ENCODE measurements at regions not wholly inside any gene's neighbourhood (a gene's known extent, or its start where the extent isn't known, plus 50 kb on each side); places are given as distances from the start of the nearest gene placed in this dataset.

- no peaks in the 10 kb centered on the region for H3K4me1 ChIP-seq (ENCODE audit: insufficient read depth)
- WGBS, 3 donors, result 94 to 96% (median 95%) methylated on average over 5 of the region's 5 CpGs
- H3K4me3 ChIP-seq, result no peak overlapping the region
- no peak overlapping the region for H3K27ac ChIP-seq
- H3K36me3 ChIP-seq, result no peaks in the 10 kb centered on the region
- DNase-seq, result no peak
- H3K9me3 ChIP-seq, result no peaks in the 10 kb centered on the region
- TF ChIP-seq POLR2A (IDR thresholded peaks at IDR 0.05) (no peak), CTCF (IDR thresholded peaks at IDR 0.05) (no peak), EP300 (IDR thresholded peaks at IDR 0.05) (no peak)
- H3K27me3 ChIP-seq, result no peaks in the 10 kb centered on the region
- intact Hi-C loops (cut with DNase I), result no loop called here
These were observed 71.7 kb upstream of the NOCT start for GRCh38 chr4:138943893-138944292.

GRCh38 chr4:138941037-138941436 is 74.5 kb upstream of the NOCT start:
- H3K27ac ChIP-seq, result no peak overlapping the region
- H3K27me3 ChIP-seq, result no peaks in the 10 kb centered on the region
- H3K9me3 ChIP-seq, result no peaks in the 10 kb centered on the region
- H3K36me3 ChIP-seq, result no peaks in the 10 kb centered on the region
- intact Hi-C loops (cut with DNase I), result no loop called here
- no peak for DNase-seq
- 79 to 93% (median 92%) methylated on average over 1 of the region's 1 CpG for WGBS, 3 donors
- no peak overlapping the region for H3K4me3 ChIP-seq
- TF ChIP-seq EP300 (IDR thresholded peaks at IDR 0.05) (no peak), CTCF (IDR thresholded peaks at IDR 0.05) (no peak), POLR2A (IDR thresholded peaks at IDR 0.05) (no peak)
- no peaks in the 10 kb centered on the region for H3K4me1 ChIP-seq (ENCODE audit: insufficient read depth)

- DNase-seq, result no peak
- WGBS, 3 donors, result 70 to 76% (median 74%) methylated on average over 4 of the region's 4 CpGs
- no peaks in the 10 kb centered on the region for H3K27me3 ChIP-seq
- no peak overlapping the region for H3K27ac ChIP-seq
- intact Hi-C loops (cut with DNase I), result no loop called here
- no peaks in the 10 kb centered on the region for H3K36me3 ChIP-seq
- no peaks in the 10 kb centered on the region for H3K9me3 ChIP-seq
- no peak overlapping the region for H3K4me3 ChIP-seq
- no peak for TF ChIP-seq CTCF (IDR thresholded peaks at IDR 0.05)
- no peak for TF ChIP-seq EP300 (IDR thresholded peaks at IDR 0.05)
- TF ChIP-seq POLR2A (IDR thresholded peaks at IDR 0.05), result no peak
- no peaks in the 10 kb centered on the region for H3K4me1 ChIP-seq (ENCODE audit: insufficient read depth)
These were observed 75.6 kb upstream of the NOCT start for GRCh38 chr4:138939960-138940359.

- no peaks in the 10 kb centered on the region for H3K4me1 ChIP-seq (ENCODE audit: insufficient read depth)
- 1 to 4% (median 3%) methylated on average over 3 of the region's 3 CpGs for WGBS, 3 donors
- TF ChIP-seq EP300 (IDR thresholded peaks at IDR 0.05) (no peak), POLR2A (IDR thresholded peaks at IDR 0.05) (no peak), CTCF (IDR thresholded peaks at IDR 0.05) (no peak)
- DNase-seq, result no peak
- H3K4me3 ChIP-seq, result no peak overlapping the region
- H3K9me3 ChIP-seq, result no peaks in the 10 kb centered on the region
- no peak overlapping the region for H3K27ac ChIP-seq
- no peaks in the 10 kb centered on the region for H3K27me3 ChIP-seq
- no peaks in the 10 kb centered on the region for H3K36me3 ChIP-seq
- intact Hi-C loops (cut with DNase I), result no loop called here
These were observed 77.3 kb upstream of the NOCT start for GRCh38 chr4:138938366-138938690.
